SK-N-SH (cell line): ENCODE measurements at regions not wholly inside any gene's neighbourhood (a gene's known extent, or its start where the extent isn't known, plus 50 kb on each side); places are given as distances from the start of the nearest gene placed in this dataset.

Source experiments
- CTCF ChIA-PET: fragments of 300-600, 350-600 bp; formaldehyde crosslinking; extraction: SDS; loops from one replicate; lab custom pipeline; 2021; lab: Yijun Ruan, JAX
- POLR2A ChIA-PET: fragments of 350-600 bp; sonication (Branson Sonifier 250); formaldehyde crosslinking; extraction: SDS; loops from one replicate; lab custom pipeline; 2020; ENCODE audit warnings: antibody characterized with exemption, inconsistent platforms; lab: Yijun Ruan, JAX
- DNase-seq: peaks from one replicate; pipeline ENCODE4 v3.0.0; 2012
- H2AFZ ChIP-seq: fragments of 200-600 bp; sonication (generic); 2 replicates; pipeline ENCODE4 v1.8.1; 2016; ENCODE audit warnings: antibody characterized with exemption, mild to moderate bottlenecking, low read depth
- H3F3A ChIP-seq: fragments of 200-600 bp; sonication (generic); replicated peaks from 2 replicates; pipeline ENCODE3; 2016; ENCODE audit warnings: antibody characterized with exemption, mild to moderate bottlenecking; ENCODE audit not compliant: insufficient read depth
- H3K27ac ChIP-seq, 2 experiments: fragments of 200-500 bp in 1 of 2; fragments of 200-600 bp in 1 of 2; sonication (Bioruptor generic) in 1 of 2; sonication (generic), shearing (Covaris generic) in 1 of 2; 2 replicates each; pipeline versions ENCODE4 v1.5.1 to v1.6.1; 2014 to 2016; ENCODE audit warnings: low read depth in 2 of 2, inconsistent platforms in 1 of 2, low read length in 1 of 2, mild to moderate bottlenecking in 1 of 2, mixed read lengths in 1 of 2
- H3K27me3 ChIP-seq: fragments of 200-600 bp; sonication (generic), shearing (Covaris generic); 2 replicates; pipeline ENCODE4 v1.6.1; 2016; ENCODE audit warnings: mixed run types; ENCODE audit not compliant: insufficient read depth
- H3K36me3 ChIP-seq, 2 experiments: fragments of 200-500 bp in 1 of 2; fragments of 200-600 bp in 1 of 2; sonication (Bioruptor generic) in 1 of 2; sonication (generic) in 1 of 2; replicated peaks in 1 of 2; 2 replicates each; pipeline versions ENCODE3 to v1.5.1; 2014 to 2016; ENCODE audit warnings: low read length in 1 of 2, mild to moderate bottlenecking in 1 of 2; ENCODE audit not compliant: insufficient read depth in 2 of 2, control insufficient read depth in 1 of 2
- H3K4me1 ChIP-seq, 2 experiments: fragments of 200-500 bp in 1 of 2; fragments of 200-600 bp in 1 of 2; sonication (Bioruptor generic) in 1 of 2; sonication (generic), shearing (Covaris generic) in 1 of 2; 2 replicates each; pipeline versions ENCODE4 v1.5.1 to v1.6.1; 2014 to 2016; ENCODE audit warnings: low read depth in 1 of 2, low read length in 1 of 2, mixed run types in 1 of 2; ENCODE audit not compliant: insufficient read depth in 2 of 2, control insufficient read depth in 1 of 2
- H3K4me2 ChIP-seq: fragments of 200-600 bp; sonication (generic), shearing (Covaris generic); 2 replicates; pipeline ENCODE4 v1.6.1; 2017; ENCODE audit warnings: mixed run types
- H3K4me3 ChIP-seq, 2 experiments: fragments of 200-500 bp in 1 of 2; fragments of 200-600 bp in 1 of 2; sonication (Bioruptor generic) in 1 of 2; sonication (generic), shearing (Covaris generic) in 1 of 2; 2 replicates each; pipeline versions ENCODE4 v1.5.1 to v1.8.1; 2014 to 2016; ENCODE audit warnings: low read depth in 2 of 2, inconsistent platforms in 1 of 2, low read length in 1 of 2, mild to moderate bottlenecking in 1 of 2, mixed read lengths in 1 of 2, moderate library complexity in 1 of 2
- H3K79me2 ChIP-seq: fragments of 200-600 bp; sonication (generic); 2 replicates; pipeline ENCODE4 v1.8.1; 2017; ENCODE audit warnings: mild to moderate bottlenecking; ENCODE audit not compliant: insufficient read depth
- H3K9ac ChIP-seq: fragments of 200-600 bp; sonication (generic); 2 replicates; pipeline ENCODE4 v1.6.1; 2017; ENCODE audit warnings: mixed run types
- H3K9me2 ChIP-seq: fragments of 200-600 bp; sonication (generic); 2 replicates; pipeline ENCODE4 v1.6.1; 2017; ENCODE audit warnings: mixed run types
- H3K9me3 ChIP-seq: fragments of 200-600 bp; sonication (generic); 2 replicates; pipeline ENCODE4 v1.6.1; 2017; ENCODE audit warnings: mixed run types, mild to moderate bottlenecking, moderate library complexity
- H4K20me1 ChIP-seq: fragments of 200-600 bp; sonication (generic); 2 replicates; pipeline ENCODE4 v1.6.1; 2017; ENCODE audit warnings: mild to moderate bottlenecking, mixed run types; ENCODE audit not compliant: insufficient read depth
- ELF1 ChIP-seq: IDR thresholded peaks from 2 replicates; pipeline ENCODE4 v1.4.0; 2012
- EP300 ChIP-seq, 2 experiments: IDR thresholded peaks; 2 replicates each; pipeline versions ENCODE4 v1.4.0 to v1.6.1; 2012; ENCODE audit warnings: borderline replicate concordance in 1 of 2, low read depth in 1 of 2, low read length in 1 of 2
- EZH2phosphoT487 ChIP-seq: fragments of 200-600 bp; sonication (generic); IDR thresholded peaks from 2 replicates; pipeline ENCODE4 v1.6.1; 2017; ENCODE audit warnings: low read depth, mixed run types, mild to moderate bottlenecking, antibody characterized with exemption, moderate library complexity, borderline replicate concordance
- FOSL2 ChIP-seq: IDR thresholded peaks from 2 replicates; pipeline ENCODE4 v1.4.0; 2012; ENCODE audit warnings: low read depth, mild to moderate bottlenecking, moderate library complexity, borderline replicate concordance
- FOXM1 ChIP-seq: IDR thresholded peaks from 2 replicates; pipeline ENCODE4 v1.4.0; 2012; ENCODE audit warnings: low read depth, mild to moderate bottlenecking
- GABPA ChIP-seq: IDR thresholded peaks from 2 replicates; pipeline ENCODE4 v1.4.0; 2012; ENCODE audit warnings: low read depth, mild to moderate bottlenecking
- GATA2 ChIP-seq: sonication (generic); formaldehyde crosslinking; IDR thresholded peaks from 2 replicates; pipeline ENCODE4 v1.5.0; 2020; ENCODE audit warnings: mild to moderate bottlenecking, missing genetic modification reagents
- MEF2A ChIP-seq: IDR thresholded peaks from 2 replicates; pipeline ENCODE4 v1.4.0; 2012; ENCODE audit warnings: low read depth, borderline replicate concordance
- NFIC ChIP-seq: IDR thresholded peaks from 2 replicates; pipeline ENCODE4 v1.4.0; 2012; ENCODE audit warnings: borderline replicate concordance
- NRF1 ChIP-seq: IDR thresholded peaks from 2 replicates; pipeline ENCODE4 v1.6.1; 2012; ENCODE audit warnings: low read depth, mild to moderate bottlenecking, low read length
- RAD21 ChIP-seq: IDR thresholded peaks from 2 replicates; pipeline ENCODE4 v1.6.1; 2012; ENCODE audit warnings: mild to moderate bottlenecking, low read length
- RCOR1 ChIP-seq: fragments of 150-350 bp; IDR thresholded peaks from 2 replicates; pipeline ENCODE4 v1.6.1; 2017; ENCODE audit warnings: antibody characterized with exemption, low read length
- SIN3A ChIP-seq: IDR thresholded peaks from 2 replicates; pipeline ENCODE4 v1.6.1; 2012; ENCODE audit warnings: low read depth, mild to moderate bottlenecking, low read length, moderate library complexity, borderline replicate concordance
- TAF1 ChIP-seq: IDR thresholded peaks from 2 replicates; pipeline ENCODE4 v1.6.1; 2012; ENCODE audit warnings: low read depth, mild to moderate bottlenecking, low read length, moderate library complexity, borderline replicate concordance
- TCF12 ChIP-seq: IDR thresholded peaks from 2 replicates; pipeline ENCODE4 v1.4.0; 2012
- YY1 ChIP-seq: IDR thresholded peaks from 2 replicates; pipeline ENCODE4 v1.4.0; 2012; ENCODE audit warnings: low read depth, mild to moderate bottlenecking
- ZBTB33 ChIP-seq: IDR thresholded peaks from 2 replicates; pipeline ENCODE4 v1.4.0; 2012; ENCODE audit warnings: low read depth, borderline replicate concordance
- WGBS: methylation state at CpG from one replicate; pipeline ENCODE4 v1.1.6; 2017; ENCODE audit warnings: low lambda C conversion rate; 5-methylcytosine and 5-hydroxymethylcytosine counted together
- TF ChIP-seq, protein P1 (sequence below): fragments of 150-350 bp; IDR thresholded peaks from 2 replicates; pipeline ENCODE4 v1.6.1; 2017; ENCODE audit warnings: antibody characterized with exemption, low read length, low read depth, borderline replicate concordance
- TF ChIP-seq, protein P2 (sequence below): fragments of 150-350 bp; IDR thresholded peaks from 2 replicates; pipeline ENCODE4 v1.6.1; 2016; ENCODE audit warnings: mild to moderate bottlenecking, low read depth, low read length
- TF ChIP-seq, protein P3 (sequence below): IDR thresholded peaks from 2 replicates; pipeline ENCODE4 v1.6.1; 2012; ENCODE audit warnings: mild to moderate bottlenecking, low read depth, low read length, moderate library complexity
- TF ChIP-seq, protein P4 (sequence below): IDR thresholded peaks from 2 replicates; pipeline ENCODE4 v1.4.0; 2012; ENCODE audit warnings: low read depth

DNA sequence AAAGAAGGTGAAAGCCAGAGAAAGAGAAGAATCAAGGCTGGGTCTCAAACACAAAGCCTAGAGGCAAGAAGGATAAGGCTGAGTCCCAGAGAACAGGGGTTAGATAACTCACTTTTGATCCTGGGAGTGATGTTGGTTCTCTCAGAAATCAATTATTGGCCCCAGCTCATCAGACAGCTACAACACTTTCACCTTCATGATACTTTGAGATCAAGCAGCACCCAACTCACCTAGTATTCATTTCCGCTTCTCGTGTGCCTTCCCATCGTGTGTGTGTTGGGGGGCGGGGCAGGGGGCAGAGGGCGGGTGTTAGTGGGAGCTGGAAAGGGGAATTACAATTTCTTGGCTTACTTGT lies 92.2 kb upstream of the RAD23B start:
- Histone ChIP-seq H3K36me3 (no peaks in the 10 kb centered on the region), H3K9me2 (no peaks in the 10 kb centered on the region), H3K4me2 (no peak overlapping the region), H4K20me1 (no peaks in the 10 kb centered on the region), H3K27me3 (no peaks in the 10 kb centered on the region), H3K27ac (no peak overlapping the region; a peak in 1 of 4 replicates), H2AFZ (no peak overlapping the region), H3F3A (no peaks in the 10 kb centered on the region), H3K9me3 (no peaks in the 10 kb centered on the region), H3K4me1 (peaks cover 0 to 7% of the 10 kb centered on the region in 2 experiments; a peak in 3 of 4 replicates), H3K4me3 (no peak overlapping the region), H3K9ac (no peak overlapping the region), H3K79me2 (no peaks in the 10 kb centered on the region)
- ChIA-PET POLR2A (no interaction called here), CTCF (interaction anchor here (0.6 to 1.3 kb wide), 3 partner anchors 15 to 55 kb away, joined by 3 to 5 read pairs (median 3); no protein-coding TSS in a partner anchor)
- 88% methylated on average over 5 of the region's 5 CpGs for WGBS
- DNase-seq, result no peak
- TF ChIP-seq GATA2 (CRISPR knock-in tag) (no peak), TCF12 (no peak), EP300 (IDR thresholded peaks at IDR 0.05; ENCODE audit: borderline replicate concordance in 1 of 2, low read depth in 1 of 2, low read length in 1 of 2) (no peak), MEF2A (no peak), EZH2phosphoT487 (no peak), RCOR1 (no peak), ZBTB33 (no peak), YY1 (no peak), RAD21 (no peak), NFIC (no peak), ELF1 (no peak)
- TF ChIP-seq, protein P1, sequence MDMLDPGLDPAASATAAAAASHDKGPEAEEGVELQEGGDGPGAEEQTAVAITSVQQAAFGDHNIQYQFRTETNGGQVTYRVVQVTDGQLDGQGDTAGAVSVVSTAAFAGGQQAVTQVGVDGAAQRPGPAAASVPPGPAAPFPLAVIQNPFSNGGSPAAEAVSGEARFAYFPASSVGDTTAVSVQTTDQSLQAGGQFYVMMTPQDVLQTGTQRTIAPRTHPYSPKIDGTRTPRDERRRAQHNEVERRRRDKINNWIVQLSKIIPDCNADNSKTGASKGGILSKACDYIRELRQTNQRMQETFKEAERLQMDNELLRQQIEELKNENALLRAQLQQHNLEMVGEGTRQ, result no peak
- TF ChIP-seq, protein P2, sequence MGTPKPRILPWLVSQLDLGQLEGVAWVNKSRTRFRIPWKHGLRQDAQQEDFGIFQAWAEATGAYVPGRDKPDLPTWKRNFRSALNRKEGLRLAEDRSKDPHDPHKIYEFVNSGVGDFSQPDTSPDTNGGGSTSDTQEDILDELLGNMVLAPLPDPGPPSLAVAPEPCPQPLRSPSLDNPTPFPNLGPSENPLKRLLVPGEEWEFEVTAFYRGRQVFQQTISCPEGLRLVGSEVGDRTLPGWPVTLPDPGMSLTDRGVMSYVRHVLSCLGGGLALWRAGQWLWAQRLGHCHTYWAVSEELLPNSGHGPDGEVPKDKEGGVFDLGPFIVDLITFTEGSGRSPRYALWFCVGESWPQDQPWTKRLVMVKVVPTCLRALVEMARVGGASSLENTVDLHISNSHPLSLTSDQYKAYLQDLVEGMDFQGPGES, result no peak
- TF ChIP-seq, all 33 proteins: peak for 0

DNA sequence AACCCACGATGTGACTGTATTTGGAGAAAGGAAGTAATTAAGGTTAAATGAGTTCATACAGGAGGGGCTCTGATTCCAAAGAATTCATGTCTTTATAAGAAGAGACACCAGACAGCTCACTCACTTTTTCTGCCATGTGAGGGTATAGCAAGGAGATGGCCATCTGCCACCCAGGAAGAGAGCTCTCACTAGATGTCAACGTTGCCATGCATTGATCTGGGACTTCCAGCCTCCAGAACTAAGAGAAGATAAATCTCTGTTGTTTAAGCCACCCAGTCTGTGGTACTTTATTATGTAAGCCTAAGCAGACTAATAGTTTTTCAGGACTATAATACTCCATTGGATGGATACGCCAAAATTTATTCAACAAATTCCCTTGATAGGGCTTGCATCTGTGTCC lies 89.8 kb upstream of the RAD23B start:
- H3K27ac ChIP-seq, result no peak overlapping the region
- no peaks in the 10 kb centered on the region for H3K36me3 ChIP-seq
- no peaks in the 10 kb centered on the region for H3K79me2 ChIP-seq
- no peak overlapping the region for H3K9ac ChIP-seq
- ChIA-PET CTCF (interaction anchor here (1.5 kb wide), 1 partner anchor 29 kb away, joined by 4 read pairs; no protein-coding TSS in a partner anchor), POLR2A (no interaction called here)
- no peak overlapping the region for H2AFZ ChIP-seq
- WGBS, result 74% methylated on average over 3 of the region's 3 CpGs
- H3K4me2 ChIP-seq, result no peak overlapping the region
- no peak overlapping the region for H3K4me3 ChIP-seq
- peaks cover 0 to 7% of the 10 kb centered on the region in 2 experiments; a peak in 3 of 4 replicates for H3K4me1 ChIP-seq
- no peak for DNase-seq
- no peaks in the 10 kb centered on the region for H4K20me1 ChIP-seq
- no peaks in the 10 kb centered on the region for H3K9me2 ChIP-seq
- no peaks in the 10 kb centered on the region for H3K27me3 ChIP-seq
- H3K9me3 ChIP-seq, result no peaks in the 10 kb centered on the region
- H3F3A ChIP-seq, result no peaks in the 10 kb centered on the region
- TF ChIP-seq, protein P3, sequence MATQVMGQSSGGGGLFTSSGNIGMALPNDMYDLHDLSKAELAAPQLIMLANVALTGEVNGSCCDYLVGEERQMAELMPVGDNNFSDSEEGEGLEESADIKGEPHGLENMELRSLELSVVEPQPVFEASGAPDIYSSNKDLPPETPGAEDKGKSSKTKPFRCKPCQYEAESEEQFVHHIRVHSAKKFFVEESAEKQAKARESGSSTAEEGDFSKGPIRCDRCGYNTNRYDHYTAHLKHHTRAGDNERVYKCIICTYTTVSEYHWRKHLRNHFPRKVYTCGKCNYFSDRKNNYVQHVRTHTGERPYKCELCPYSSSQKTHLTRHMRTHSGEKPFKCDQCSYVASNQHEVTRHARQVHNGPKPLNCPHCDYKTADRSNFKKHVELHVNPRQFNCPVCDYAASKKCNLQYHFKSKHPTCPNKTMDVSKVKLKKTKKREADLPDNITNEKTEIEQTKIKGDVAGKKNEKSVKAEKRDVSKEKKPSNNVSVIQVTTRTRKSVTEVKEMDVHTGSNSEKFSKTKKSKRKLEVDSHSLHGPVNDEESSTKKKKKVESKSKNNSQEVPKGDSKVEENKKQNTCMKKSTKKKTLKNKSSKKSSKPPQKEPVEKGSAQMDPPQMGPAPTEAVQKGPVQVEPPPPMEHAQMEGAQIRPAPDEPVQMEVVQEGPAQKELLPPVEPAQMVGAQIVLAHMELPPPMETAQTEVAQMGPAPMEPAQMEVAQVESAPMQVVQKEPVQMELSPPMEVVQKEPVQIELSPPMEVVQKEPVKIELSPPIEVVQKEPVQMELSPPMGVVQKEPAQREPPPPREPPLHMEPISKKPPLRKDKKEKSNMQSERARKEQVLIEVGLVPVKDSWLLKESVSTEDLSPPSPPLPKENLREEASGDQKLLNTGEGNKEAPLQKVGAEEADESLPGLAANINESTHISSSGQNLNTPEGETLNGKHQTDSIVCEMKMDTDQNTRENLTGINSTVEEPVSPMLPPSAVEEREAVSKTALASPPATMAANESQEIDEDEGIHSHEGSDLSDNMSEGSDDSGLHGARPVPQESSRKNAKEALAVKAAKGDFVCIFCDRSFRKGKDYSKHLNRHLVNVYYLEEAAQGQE, result no peak
- TF ChIP-seq TCF12 (no peak), EP300 (IDR thresholded peaks at IDR 0.05; ENCODE audit: borderline replicate concordance in 1 of 2, low read depth in 1 of 2, low read length in 1 of 2) (no peak), FOXM1 (no peak), NRF1 (no peak), GATA2 (CRISPR knock-in tag) (no peak), GABPA (no peak), YY1 (no peak), NFIC (no peak), FOSL2 (no peak), SIN3A (no peak), TAF1 (no peak)
- TF ChIP-seq, protein P4, sequence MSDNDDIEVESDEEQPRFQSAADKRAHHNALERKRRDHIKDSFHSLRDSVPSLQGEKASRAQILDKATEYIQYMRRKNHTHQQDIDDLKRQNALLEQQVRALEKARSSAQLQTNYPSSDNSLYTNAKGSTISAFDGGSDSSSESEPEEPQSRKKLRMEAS, result no peak
